Trophoblast cell (in vitro differentiated cells and primary cell): ENCODE measurements at regions not wholly inside any gene's neighbourhood (a gene's known extent, or its start where the extent isn't known, plus 50 kb on each side); places are given as distances from the start of the nearest gene placed in this dataset.

Experiments
- DNase-seq, 2 donors: peaks; one replicate each; pipeline ENCODE4 v3.0.0-alpha.2; 2016
- H2AFZ ChIP-seq: 2 replicates; pipeline ENCODE4 v1.6.1; 2013; ENCODE audit warnings: low read length, moderate library complexity, mild to moderate bottlenecking; ENCODE audit not compliant: insufficient read depth, poor library complexity
- H2AK5ac ChIP-seq: 2 replicates; pipeline ENCODE4 v1.6.1; 2013; ENCODE audit warnings: mild to moderate bottlenecking, low read length
- H2BK120ac ChIP-seq: 2 replicates; pipeline ENCODE4 v1.6.1; 2013; ENCODE audit warnings: low read length, mild to moderate bottlenecking, moderate library complexity; ENCODE audit not compliant: insufficient read depth, poor library complexity
- H2BK12ac ChIP-seq: 2 replicates; pipeline ENCODE4 v1.6.1; 2013; ENCODE audit warnings: mild to moderate bottlenecking, low read length, moderate library complexity
- H2BK5ac ChIP-seq: 2 replicates; pipeline ENCODE4 v1.6.1; 2013; ENCODE audit warnings: low read length, low read depth, moderate library complexity, mild to moderate bottlenecking; ENCODE audit not compliant: poor library complexity
- H3K14ac ChIP-seq: 2 replicates; pipeline ENCODE4 v1.6.1; 2013; ENCODE audit warnings: mild to moderate bottlenecking, low read length
- H3K18ac ChIP-seq: 2 replicates; pipeline ENCODE4 v1.6.1; 2013; ENCODE audit warnings: mild to moderate bottlenecking, low read length
- H3K23ac ChIP-seq: 2 replicates; pipeline ENCODE4 v1.6.1; 2013; ENCODE audit warnings: low read length
- H3K27ac ChIP-seq: 2 replicates; pipeline ENCODE4 v1.5.1; 2013; ENCODE audit warnings: low read depth, mild to moderate bottlenecking, inconsistent platforms, low read length, moderate library complexity
- H3K27me3 ChIP-seq: 2 replicates; pipeline ENCODE4 v1.6.1; 2013; ENCODE audit warnings: inconsistent platforms, mild to moderate bottlenecking, low read length, moderate library complexity; ENCODE audit not compliant: insufficient read depth
- H3K36me3 ChIP-seq, 2 experiments: 1 replicate in 1 of 2; 2 replicates in 1 of 2; pipeline ENCODE4 v1.6.1; 2013; ENCODE audit warnings: low read length in 2 of 2, mild to moderate bottlenecking in 2 of 2, moderate library complexity in 1 of 2; ENCODE audit not compliant: insufficient read depth in 2 of 2, control insufficient read depth in 1 of 2
- H3K4ac ChIP-seq: 2 replicates; pipeline ENCODE4 v1.6.1; 2013; ENCODE audit warnings: low read depth, mild to moderate bottlenecking, low read length, moderate library complexity
- H3K4me1 ChIP-seq, 2 experiments: 1 replicate in 1 of 2; 2 replicates in 1 of 2; pipeline ENCODE4 v1.6.1; 2013; ENCODE audit warnings: low read length in 2 of 2, mild to moderate bottlenecking in 2 of 2, moderate library complexity in 1 of 2; ENCODE audit not compliant: insufficient read depth in 2 of 2, control insufficient read depth in 1 of 2
- H3K4me2 ChIP-seq: 2 replicates; pipeline ENCODE4 v1.6.1; 2013; ENCODE audit warnings: inconsistent platforms, mild to moderate bottlenecking, low read length, moderate library complexity
- H3K4me3 ChIP-seq: 2 replicates; pipeline ENCODE4 v1.5.1; 2013; ENCODE audit warnings: mild to moderate bottlenecking, low read depth, low read length, inconsistent platforms
- H3K79me1 ChIP-seq: one replicate; pipeline ENCODE4 v1.6.1; 2013; ENCODE audit warnings: low read length
- H3K79me2 ChIP-seq: 2 replicates; pipeline ENCODE4 v1.6.1; 2013; ENCODE audit warnings: low read length, mild to moderate bottlenecking; ENCODE audit not compliant: control insufficient read depth, insufficient read depth, poor library complexity
- H3K9ac ChIP-seq: 2 replicates; pipeline ENCODE4 v1.6.1; 2013; ENCODE audit warnings: mild to moderate bottlenecking, low read length
- H3K9me3 ChIP-seq: 2 replicates; pipeline ENCODE4 v1.6.1; 2013; ENCODE audit warnings: low read depth, mild to moderate bottlenecking, control low read depth, inconsistent platforms, low read length; ENCODE audit not compliant: insufficient read depth
- H4K12ac ChIP-seq: 2 replicates; pipeline ENCODE4 v1.6.1; 2013; ENCODE audit warnings: low read depth, mild to moderate bottlenecking, low read length, moderate library complexity
- H4K8ac ChIP-seq: 2 replicates; pipeline ENCODE4 v1.6.1; 2013; ENCODE audit warnings: low read depth, mild to moderate bottlenecking, low read length, moderate library complexity
- H4K91ac ChIP-seq: one replicate; pipeline ENCODE4 v1.6.1; 2013; ENCODE audit warnings: low read depth, mild to moderate bottlenecking, low read length, moderate library complexity
- WGBS: extraction: QIAGEN DNeasy Blood & Tissue Kit; methylation state at CpG from one replicate; pipeline ENCODE4 v1.1.7; 2013; ENCODE audit warnings: missing lambda C conversion rate; ENCODE audit not compliant: insufficient read length, insufficient coverage; ENCODE audit errors: extremely low coverage; 5-methylcytosine and 5-hydroxymethylcytosine counted together

DNA sequence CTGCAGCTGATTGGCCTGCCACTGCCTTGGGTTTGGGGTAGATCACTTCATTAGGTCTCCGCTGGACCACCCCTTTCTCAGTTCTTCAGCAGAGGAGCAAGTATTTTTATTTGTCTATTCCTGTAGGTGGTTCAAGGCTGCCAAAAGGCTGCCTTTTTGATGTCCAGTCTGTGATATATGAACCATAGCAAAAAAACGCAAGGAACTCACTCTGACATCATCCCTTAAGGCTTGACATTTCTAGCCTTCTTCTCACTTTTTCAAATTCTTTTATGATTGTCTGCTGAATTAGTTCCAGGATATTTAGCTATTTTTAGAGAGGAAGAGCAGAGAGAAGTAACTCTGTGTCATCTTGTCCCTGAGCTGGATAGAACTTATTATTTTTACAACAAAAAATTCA lies 269.2 kb downstream of the BAMBI start:
- Histone ChIP-seq H4K8ac (no peak overlapping the region), H3K9me3 (no peaks in the 10 kb centered on the region), H3K79me1 (no peaks in the 10 kb centered on the region), H4K12ac (no peak overlapping the region), H3K4ac (no peak overlapping the region), H3K36me3 (no peaks in the 10 kb centered on the region), H4K91ac (peak overlapping the region; percentile 11), H3K9ac (no peak overlapping the region), H2AK5ac (no peak overlapping the region), H2AFZ (no peak overlapping the region), H3K4me3 (no peak overlapping the region), H3K14ac (no peak overlapping the region), H3K4me2 (no peak overlapping the region), H3K18ac (no peak overlapping the region), H3K27ac (no peak overlapping the region), H2BK120ac (peak overlapping the region; percentile 47), H3K79me2 (no peaks in the 10 kb centered on the region), H3K27me3 (no peaks in the 10 kb centered on the region), H3K23ac (no peak overlapping the region), H2BK12ac (no peak overlapping the region), H3K4me1 (peaks cover 0 to 2% of the 10 kb centered on the region in 2 experiments), H2BK5ac (no peak overlapping the region)
- peak; percentile 61 to 90 for DNase-seq
- no CpG with 5 or more reads among the region's 2 CpGs for WGBS

DNA sequence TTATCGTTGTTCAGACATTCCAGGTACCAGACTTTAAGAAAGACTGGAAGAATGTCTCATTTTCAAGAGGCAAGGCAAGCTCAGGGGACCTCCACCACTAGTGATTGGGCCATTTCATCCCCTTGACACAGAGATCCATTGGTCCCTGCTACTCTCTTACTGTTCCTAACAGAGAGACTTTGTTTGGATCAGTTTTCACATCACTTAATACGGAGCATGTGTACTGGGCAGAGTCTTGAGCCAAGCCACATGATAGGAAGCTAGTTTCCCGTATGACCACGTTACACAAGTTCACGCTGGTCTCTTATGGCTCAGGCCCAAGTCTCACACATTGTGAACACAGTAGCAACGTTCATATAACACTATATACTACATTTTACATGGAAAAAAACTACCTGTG lies 269.9 kb downstream of the BAMBI start:
- Histone ChIP-seq H4K12ac (no peak overlapping the region), H2AFZ (no peak overlapping the region), H3K4me2 (no peak overlapping the region), H3K79me1 (peaks cover 2% of the 10 kb centered on the region), H3K4me1 (peaks cover 0 to 2% of the 10 kb centered on the region in 2 experiments), H2BK5ac (no peak overlapping the region), H3K9me3 (no peaks in the 10 kb centered on the region), H3K4ac (no peak overlapping the region), H3K18ac (no peak overlapping the region), H3K23ac (no peak overlapping the region), H3K9ac (no peak overlapping the region), H2BK120ac (no peak overlapping the region), H2BK12ac (no peak overlapping the region), H3K4me3 (no peak overlapping the region), H3K27me3 (no peaks in the 10 kb centered on the region), H3K36me3 (no peaks in the 10 kb centered on the region), H3K14ac (no peak overlapping the region), H3K79me2 (no peaks in the 10 kb centered on the region), H3K27ac (no peak overlapping the region), H2AK5ac (no peak overlapping the region), H4K8ac (no peak overlapping the region), H4K91ac (no peak overlapping the region)
- DNase-seq, result peak in 1 of 2 donors; percentile 61
- WGBS, result no CpG with 5 or more reads among the region's 6 CpGs

DNA sequence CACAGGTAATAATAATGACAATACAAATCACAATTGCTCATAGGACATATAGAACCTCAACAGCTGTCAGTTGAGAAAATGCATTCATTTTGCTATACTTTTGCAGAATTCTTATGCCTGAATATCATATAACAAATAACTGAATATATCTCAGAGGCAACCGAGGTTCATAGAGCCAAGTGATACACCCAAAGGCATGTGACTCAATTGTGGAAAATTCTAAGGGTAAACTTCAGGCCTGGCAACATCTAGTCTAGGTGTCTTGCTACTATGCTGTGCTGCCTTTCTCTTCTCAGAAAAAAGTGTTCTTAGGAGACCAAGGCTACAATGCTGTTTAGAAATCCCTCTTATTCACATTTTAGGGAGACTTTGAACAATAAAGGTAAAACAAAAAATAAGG lies 270.7 kb downstream of the BAMBI start:
- no peak overlapping the region for H3K18ac ChIP-seq
- H4K12ac ChIP-seq, result no peak overlapping the region
- no peak overlapping the region for H2AFZ ChIP-seq
- no peak overlapping the region for H3K4ac ChIP-seq
- no peaks in the 10 kb centered on the region for H3K9me3 ChIP-seq
- H4K8ac ChIP-seq, result no peak overlapping the region
- H2BK5ac ChIP-seq, result no peak overlapping the region
- no peak overlapping the region for H2BK120ac ChIP-seq
- H4K91ac ChIP-seq, result no peak overlapping the region
- H2BK12ac ChIP-seq, result no peak overlapping the region
- peaks cover 2% of the 10 kb centered on the region for H3K79me1 ChIP-seq
- no peak overlapping the region for H3K9ac ChIP-seq
- peaks cover 0 to 2% of the 10 kb centered on the region in 2 experiments for H3K4me1 ChIP-seq
- no peaks in the 10 kb centered on the region for H3K27me3 ChIP-seq
- H3K4me2 ChIP-seq, result no peak overlapping the region
- H3K79me2 ChIP-seq, result no peaks in the 10 kb centered on the region
- WGBS, result no CpG with 5 or more reads among the region's 1 CpG
- no peak overlapping the region for H3K4me3 ChIP-seq
- no peaks in the 10 kb centered on the region for H3K36me3 ChIP-seq
- H3K27ac ChIP-seq, result no peak overlapping the region
- H2AK5ac ChIP-seq, result no peak overlapping the region
- DNase-seq, result peak; percentile 30 to 78
- no peak overlapping the region for H3K23ac ChIP-seq
- no peak overlapping the region for H3K14ac ChIP-seq

DNA sequence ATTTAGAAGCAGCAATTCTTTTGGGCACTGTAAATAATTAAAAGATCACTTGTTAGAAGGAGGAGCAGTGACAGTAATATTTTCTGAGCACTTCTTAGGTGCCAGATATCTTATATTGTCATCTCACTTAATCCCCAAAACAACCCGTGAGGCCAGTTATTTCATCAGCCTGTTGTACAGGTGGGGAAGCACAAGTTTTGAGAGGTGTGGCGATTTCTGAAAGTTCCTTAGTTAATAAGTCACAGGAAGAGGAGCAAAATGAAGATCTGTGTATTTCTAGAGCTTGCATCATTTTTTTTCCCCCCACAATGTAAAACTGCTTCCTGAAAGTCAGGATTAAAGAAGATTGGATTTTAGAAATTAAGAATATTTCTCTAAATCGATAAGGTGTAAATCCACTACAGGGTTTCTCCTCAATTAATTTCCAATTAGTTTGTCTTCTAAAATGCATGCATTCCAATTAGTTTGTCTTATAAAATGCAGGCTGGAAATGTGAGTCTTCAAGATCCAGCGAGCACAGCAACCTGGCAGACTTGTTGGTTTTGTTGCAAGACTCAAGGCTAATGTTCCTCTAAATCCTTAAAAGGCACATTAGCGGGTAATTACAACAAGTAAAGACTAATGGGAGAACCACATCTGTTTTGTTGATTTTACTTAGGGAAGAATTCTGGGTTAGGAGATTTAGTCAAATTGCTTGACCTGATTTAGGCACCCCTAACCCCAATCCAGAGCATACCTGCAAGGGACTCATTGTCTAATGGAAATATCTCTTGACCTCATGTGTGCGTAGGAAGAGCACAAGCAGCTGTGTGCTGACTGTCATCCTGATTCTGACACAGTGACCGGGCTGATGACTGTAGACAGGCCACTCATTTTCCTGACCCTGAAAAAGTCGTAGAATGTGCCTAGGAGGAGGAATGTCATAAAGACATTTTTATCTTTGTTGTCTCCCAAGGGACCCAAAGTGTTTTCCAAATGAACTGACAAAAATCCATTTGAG lies 272.0 kb downstream of the BAMBI start:
- no peak overlapping the region for H3K27ac ChIP-seq
- no peak overlapping the region for H2AFZ ChIP-seq
- no peak overlapping the region for H2BK12ac ChIP-seq
- H3K4ac ChIP-seq, result no peak overlapping the region
- H3K9me3 ChIP-seq, result no peaks in the 10 kb centered on the region
- H2BK120ac ChIP-seq, result no peak overlapping the region
- H3K4me2 ChIP-seq, result no peak overlapping the region
- no CpG with 5 or more reads among the region's 8 CpGs for WGBS
- no peaks in the 10 kb centered on the region for H3K36me3 ChIP-seq
- H3K18ac ChIP-seq, result no peak overlapping the region
- H3K4me1 ChIP-seq, result peaks cover 0 to 2% of the 10 kb centered on the region in 2 experiments
- H4K91ac ChIP-seq, result no peak overlapping the region
- H3K79me2 ChIP-seq, result no peaks in the 10 kb centered on the region
- no peaks in the 10 kb centered on the region for H3K27me3 ChIP-seq
- H4K8ac ChIP-seq, result peak overlapping the region; percentile 47
- no peak overlapping the region for H3K9ac ChIP-seq
- H3K23ac ChIP-seq, result no peak overlapping the region
- no peak overlapping the region for H3K14ac ChIP-seq
- no peak overlapping the region for H3K4me3 ChIP-seq
- H4K12ac ChIP-seq, result no peak overlapping the region
- DNase-seq, result peak; percentile 7 to 55
- H2AK5ac ChIP-seq, result no peak overlapping the region
- H3K79me1 ChIP-seq, result peaks cover 2% of the 10 kb centered on the region
- H2BK5ac ChIP-seq, result no peak overlapping the region
